ENCODE measurements at regions not wholly inside any gene's neighbourhood (a gene's known extent, or its start where the extent isn't known, plus 50 kb on each side); places are given as distances from the start of the nearest gene placed in this dataset.
A peak's percentile ranks its signal among the peaks of the same experiment; 100 is the strongest.

- DNase-seq (ENCODE audit: low read depth, low spot score), result no peak
These were observed 193.9 kb upstream of the C14orf180 start for GRCh38 chr14:104385531-104386101.

DNA sequence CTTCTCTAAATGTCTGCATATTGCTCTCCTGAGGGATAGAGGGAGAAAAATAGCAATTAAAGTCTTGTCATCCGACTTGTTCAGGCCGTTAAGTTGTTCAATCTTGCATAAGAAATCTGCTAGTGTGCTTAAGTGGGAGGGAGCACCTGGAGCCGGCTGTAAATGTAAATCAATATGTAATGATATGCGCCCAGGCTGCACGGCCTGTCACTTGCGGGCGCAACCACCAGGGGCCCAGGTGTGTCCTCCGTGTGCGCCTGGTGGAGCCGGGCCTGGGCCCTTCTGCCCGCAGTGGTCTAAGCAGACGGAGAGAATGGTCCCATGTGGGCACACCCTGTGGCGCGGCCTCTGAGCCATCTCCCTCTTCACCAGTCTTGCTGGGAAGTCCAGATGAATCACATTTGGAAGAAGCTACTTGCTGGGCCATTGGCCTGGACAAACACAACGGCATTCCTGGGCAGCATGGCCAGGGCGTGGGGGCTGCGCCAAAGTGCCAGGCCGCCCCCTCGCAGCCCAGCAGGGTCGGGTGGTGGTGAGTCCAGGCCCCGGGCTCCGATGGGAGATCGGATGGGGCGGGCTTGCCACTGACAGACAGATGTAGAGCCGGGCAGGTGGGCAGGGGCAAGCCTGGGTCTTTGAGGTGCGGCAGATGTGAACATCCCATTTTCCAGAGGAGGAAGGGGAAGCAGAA is 193.3 kb upstream of the C14orf180 start:
- no peak for DNase-seq (ENCODE audit: low read depth, low spot score)

- DNase-seq (ENCODE audit: low read depth, low spot score), result no peak
These were observed 192.2 kb upstream of the C14orf180 start for GRCh38 chr14:104387022-104388010.

DNA sequence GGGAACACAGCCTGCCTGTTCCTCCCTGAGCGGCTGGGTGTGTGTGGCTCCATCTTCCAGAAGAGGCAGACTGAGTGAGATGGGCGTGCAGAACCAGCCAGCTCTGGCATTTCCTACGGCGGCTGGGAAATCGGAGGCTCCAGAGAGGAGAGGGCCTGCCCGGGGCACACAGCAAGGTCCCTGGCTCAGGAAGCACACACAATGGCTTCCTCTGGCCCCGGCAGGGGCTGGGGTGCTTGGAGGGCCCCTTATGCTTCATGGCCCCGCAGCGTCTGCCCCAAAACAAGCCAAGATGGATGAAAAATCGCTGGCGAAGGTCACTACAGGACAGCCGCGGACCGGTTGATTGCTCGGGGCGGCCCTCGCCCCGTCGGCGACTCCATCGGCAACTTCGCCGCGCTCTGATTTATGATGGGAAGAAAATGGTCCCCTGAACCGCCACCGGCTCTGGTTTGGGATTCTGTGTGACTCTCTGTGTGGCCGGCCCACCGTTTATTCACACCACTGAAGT is 191.5 kb upstream of the C14orf180 start:
- no peak for DNase-seq (ENCODE audit: low read depth, low spot score)

- no peak for DNase-seq (ENCODE audit: low read depth, low spot score)
These were observed 190.8 kb upstream of the C14orf180 start for GRCh38 chr14:104388541-104389325.

GRCh38 chr14:104389326-104390220 is 190.0 kb upstream of the C14orf180 start:
- no peak for DNase-seq (ENCODE audit: low read depth, low spot score)

- no peak for DNase-seq (ENCODE audit: low read depth, low spot score)
These were observed 189.2 kb upstream of the C14orf180 start for GRCh38 chr14:104390221-104390931.

DNA sequence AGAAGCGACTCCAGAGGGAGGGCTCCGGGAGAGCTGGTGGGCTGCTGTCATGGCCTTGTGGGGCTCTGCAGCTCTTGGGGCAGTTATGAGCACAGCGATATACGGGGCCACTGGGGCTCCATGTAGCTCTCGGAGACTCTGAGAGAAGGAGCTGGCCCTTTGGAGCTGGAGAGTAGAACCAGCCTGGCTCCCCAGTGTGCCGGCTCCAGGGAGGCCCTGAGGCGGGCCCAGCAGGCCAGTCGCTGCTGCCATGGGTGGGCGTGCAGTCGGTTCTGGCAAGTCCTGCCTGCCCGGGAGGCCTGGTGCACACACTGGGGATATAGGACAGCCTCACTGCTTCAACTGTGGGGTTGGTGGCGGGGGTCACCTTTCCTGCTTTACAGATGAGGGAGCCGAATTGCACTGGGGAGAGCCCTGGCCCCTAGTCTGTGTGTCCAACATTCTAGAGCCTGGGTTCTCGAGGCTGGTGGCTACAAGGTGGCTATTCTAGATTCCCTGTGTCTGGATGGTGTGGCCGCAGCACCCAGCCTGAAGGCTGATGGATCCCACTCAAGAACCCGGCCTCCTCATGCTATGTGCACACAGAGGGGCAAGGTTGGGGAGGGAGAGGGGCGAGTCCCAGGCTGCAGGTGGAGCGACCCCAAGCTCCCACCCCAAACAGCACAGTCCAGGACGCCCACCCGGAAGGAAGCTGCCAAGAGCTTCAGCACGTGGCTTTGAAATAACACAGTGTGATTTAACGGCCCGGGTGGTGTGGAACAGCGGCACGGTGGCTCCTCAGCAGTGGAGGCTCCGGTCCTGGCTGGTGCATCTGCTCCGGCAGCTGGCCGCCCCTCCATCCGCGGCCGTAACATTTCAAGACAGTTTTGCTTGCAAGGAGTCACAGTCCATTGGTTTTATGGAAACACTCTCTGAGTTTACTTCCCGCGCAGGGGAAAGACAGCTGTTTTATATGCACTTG is 188.3 kb upstream of the C14orf180 start:
- no peak for DNase-seq (ENCODE audit: low read depth, low spot score)

DNA sequence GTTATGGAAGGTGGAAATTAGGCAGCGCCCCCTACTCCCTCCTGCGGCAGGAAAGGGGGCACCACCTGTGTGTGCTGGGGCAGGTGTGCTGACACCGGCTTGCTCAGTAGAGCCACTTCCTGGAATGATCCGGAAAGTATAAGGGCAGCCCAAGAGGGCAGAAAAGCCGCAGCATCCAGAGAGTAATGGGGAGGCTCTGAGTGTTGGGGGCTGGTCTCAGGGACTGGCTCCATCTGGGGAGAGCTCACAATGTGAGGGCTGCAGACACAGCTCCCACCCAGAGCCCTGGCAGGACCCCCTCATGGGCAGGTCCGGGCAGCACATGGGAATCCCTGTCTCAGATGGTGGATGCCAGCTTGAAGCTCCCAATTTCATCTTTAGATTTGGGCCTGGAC is 187.6 kb upstream of the C14orf180 start:
- DNase-seq (ENCODE audit: low read depth, low spot score), result no peak

DNA sequence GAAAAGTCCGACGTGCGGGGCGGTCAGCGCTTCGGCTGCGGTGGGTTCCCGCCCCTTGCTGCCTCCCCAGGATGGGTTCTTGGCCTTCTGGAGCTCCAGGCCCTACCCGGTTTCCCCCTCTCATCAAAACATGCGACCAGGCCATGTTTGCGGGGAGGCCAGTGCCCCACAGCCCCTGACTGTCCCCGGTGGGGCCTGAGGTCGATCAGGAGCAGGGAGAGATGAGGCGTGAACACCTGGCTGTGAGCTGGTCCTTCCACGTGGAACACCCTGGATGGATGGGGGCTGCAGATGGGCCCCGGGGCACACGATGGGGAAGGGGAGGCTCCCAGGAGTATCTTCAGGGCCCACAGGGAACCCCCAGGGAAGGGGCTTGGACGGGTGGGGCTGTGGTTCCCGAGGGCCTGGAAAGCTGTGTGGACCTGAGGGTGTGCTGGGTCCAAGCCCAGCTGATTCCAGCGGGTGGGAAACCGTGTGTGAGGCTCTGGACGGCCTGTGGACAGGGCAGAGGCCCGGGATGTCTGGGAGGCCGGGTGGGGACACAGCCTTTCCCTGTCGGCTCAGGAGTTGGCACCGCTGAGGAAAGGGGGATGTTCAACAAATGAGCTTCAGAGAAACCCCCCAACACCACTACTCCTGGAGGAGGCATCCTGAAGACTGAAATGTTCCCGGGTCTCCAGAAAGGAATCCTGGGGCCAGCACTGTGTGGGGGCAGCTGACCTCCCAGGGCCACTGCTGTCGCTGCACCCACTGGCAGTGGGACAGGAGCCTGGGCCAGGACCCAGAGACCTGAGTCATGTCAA is 187.0 kb upstream of the C14orf180 start:
- DNase-seq (ENCODE audit: low read depth, low spot score), result no peak

DNA sequence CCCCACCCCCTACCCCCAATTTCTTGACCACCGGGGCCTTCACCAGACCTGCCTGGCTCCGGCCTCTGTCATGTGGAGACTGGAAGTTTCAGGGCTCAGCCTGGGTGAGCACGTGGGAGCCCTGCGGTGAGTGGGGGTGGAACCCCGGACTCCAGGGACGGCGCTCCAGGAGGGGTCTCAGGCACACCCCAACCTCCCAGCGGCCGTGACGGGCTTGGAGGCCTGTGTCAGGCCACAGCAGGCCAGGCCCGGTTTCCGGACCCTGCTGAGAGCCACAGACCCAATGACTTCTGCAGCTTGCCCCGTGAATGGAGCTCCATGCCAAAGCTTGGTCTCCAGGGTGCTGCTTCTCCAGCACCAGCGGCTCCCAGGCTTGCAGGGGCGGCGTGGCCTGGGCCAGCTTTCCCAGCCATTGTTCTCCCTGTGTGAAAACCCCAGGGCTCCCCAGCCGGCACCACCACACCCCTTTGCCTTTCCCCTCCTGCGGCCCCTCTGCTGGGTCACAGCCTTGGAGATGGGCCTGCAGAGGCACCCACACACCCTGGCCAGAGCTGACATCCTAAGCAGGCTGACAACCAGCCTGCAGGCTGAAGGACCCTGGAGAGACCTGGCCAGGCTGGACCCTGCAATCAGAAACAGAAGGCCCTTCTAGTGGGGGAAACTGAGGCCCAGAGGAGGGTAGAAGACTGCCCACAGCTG is 186.2 kb upstream of the C14orf180 start:
- no peak for DNase-seq (ENCODE audit: low read depth, low spot score)

DNA sequence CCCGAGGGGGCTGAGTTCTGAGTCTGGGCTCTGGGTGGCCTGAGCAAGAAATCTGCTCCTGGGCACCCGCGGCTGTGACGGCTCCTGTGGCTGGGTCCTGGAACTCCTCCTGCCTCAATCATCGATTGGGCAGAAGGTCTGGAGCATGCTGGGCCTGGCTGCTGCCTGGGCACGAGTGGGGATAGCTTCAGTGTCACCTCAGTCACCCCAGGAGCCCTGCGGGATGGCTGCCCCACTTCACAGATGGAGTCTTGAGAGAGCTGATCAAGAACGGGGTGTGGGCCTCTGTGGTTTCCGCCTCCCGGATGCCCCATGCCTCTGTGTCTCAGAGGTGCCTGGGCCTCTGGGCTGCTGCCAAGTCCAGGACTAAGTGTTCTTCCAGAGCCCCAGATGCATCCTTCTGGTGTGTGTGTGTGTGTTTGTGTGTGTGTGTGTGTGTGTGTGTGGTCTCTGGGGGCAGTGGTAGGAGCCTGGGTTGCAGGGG is 185.6 kb upstream of the C14orf180 start:
- peak; percentile 47 for DNase-seq (ENCODE audit: low read depth, low spot score)

GRCh38 chr14:104394409-104394851 is 185.1 kb upstream of the C14orf180 start:
- DNase-seq (ENCODE audit: low read depth, low spot score), result no peak

DNA sequence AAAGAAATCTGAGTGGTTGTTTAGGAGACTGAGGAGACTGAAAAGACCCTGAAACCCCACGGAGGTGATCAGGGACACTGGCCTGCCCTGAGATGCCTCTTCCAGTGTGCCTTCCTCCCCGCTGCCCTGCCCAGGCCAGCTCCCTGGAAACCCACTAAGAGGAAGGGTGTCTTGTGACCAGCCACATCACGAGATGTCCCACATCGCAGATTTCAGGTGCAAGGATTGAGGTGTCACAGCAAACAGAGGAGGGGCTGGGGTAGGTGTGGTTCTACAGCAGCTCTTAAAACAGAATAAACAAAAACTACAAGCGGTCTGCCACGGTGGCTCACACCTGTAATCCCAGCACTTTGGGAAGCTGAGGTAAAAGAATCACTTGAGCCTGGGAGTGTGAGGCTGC is 184.3 kb upstream of the C14orf180 start:
- DNase-seq (ENCODE audit: low read depth, low spot score), result no peak

DNA sequence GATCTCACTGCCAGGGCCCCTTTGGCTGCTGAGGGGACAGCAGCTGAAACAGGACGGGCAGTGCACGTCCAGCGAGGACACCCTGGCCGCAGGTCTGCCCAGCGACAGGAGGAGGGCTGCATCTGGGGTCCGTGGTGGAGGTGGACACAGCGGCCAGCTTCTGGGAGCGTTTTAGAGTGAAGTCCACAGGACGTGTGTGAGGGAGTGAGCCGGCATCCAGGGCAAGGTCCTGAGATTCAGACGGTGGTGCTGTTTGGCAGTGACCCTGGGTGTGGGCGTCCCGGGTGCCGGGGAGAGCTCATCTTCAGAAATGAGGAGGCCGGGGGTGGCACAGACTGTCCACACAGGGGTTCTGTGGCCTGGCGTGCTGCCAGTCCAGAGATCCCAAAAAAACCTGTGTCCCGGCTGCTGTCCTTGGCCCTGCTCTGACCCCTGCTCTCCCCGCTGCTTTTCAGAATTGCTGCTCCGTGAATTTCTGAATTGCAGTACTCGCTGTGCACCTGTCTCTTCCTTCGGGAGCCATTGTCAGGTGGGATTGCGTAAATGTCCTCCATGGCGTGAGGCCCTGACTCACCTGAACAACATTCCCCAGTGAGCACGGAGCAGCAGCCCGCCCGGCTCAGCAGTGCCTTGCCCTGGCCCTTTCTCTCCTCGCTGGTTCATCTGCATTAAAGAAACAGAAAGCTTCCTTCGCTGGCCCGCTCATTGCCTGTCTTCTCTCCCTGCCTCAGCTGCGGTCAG is 183.5 kb upstream of the C14orf180 start:
- no peak for DNase-seq (ENCODE audit: low read depth, low spot score)

Data from pulmonary artery endothelial cell (primary cell).